Calu3 (cell line): ENCODE measurements at regions not wholly inside any gene's neighbourhood (a gene's known extent, or its start where the extent isn't known, plus 50 kb on each side); places are given as distances from the start of the nearest gene placed in this dataset.
"Not testable (repeated sequence)": the region's sequence is repeated elsewhere in the genome, so short reads cannot be mapped to it uniquely, and the experiment has no call there.

Experiments used
- BruUV-seq: library from RNA; stranded (reverse); fragments of 400-500 nt; replicated peaks from 2 replicates; lab custom pipeline; 2021; lab: Mats Ljungman, UMichigan
- CTCF ChIA-PET: fragments of 300-600 bp; sonication (Branson Sonifier 250); formaldehyde crosslinking; loops from one replicate; lab custom pipeline; 2022; ENCODE audit warnings: antibody characterized with exemption; lab: Charles Lee
- DNase-seq: peaks from one replicate; pipeline ENCODE4 v3.0.0; 2022
- H3K27ac Mint-ChIP-seq: one replicate; pipeline ENCODE4 v1.8.0; 2022; ENCODE audit warnings: mixed read lengths; ENCODE audit not compliant: unreplicated experiment
- H3K27me3 Mint-ChIP-seq: one replicate; pipeline ENCODE4 v1.8.0; 2022; ENCODE audit warnings: mixed read lengths; ENCODE audit not compliant: unreplicated experiment
- H3K36me3 Mint-ChIP-seq: one replicate; pipeline ENCODE4 v1.8.0; 2022; ENCODE audit warnings: mild to moderate bottlenecking, moderate library complexity, mixed read lengths; ENCODE audit not compliant: insufficient read depth, unreplicated experiment
- H3K4me1 Mint-ChIP-seq: one replicate; pipeline ENCODE4 v1.8.0; 2022; ENCODE audit warnings: mild to moderate bottlenecking, low read depth, mixed read lengths; ENCODE audit not compliant: unreplicated experiment
- H3K4me3 Mint-ChIP-seq: one replicate; pipeline ENCODE4 v1.8.0; 2022; ENCODE audit warnings: mild to moderate bottlenecking, low read depth, moderate library complexity, mixed read lengths; ENCODE audit not compliant: unreplicated experiment
- H3K9me3 Mint-ChIP-seq: one replicate; pipeline ENCODE4 v1.8.0; 2022; ENCODE audit warnings: low read depth, mixed read lengths; ENCODE audit not compliant: unreplicated experiment
- intact Hi-C: fragments of 100-400 bp; cut with micrococcal nuclease; formaldehyde crosslinking; loops from one replicate; pipeline ENCODE4 v1.10.0; 2022; ENCODE audit not compliant: unreplicated experiment
- TF ChIP-seq, protein P1 (sequence below): fragments of 200-600 bp; IDR thresholded peaks from one replicate; pipeline ENCODE4 v1.8.0; 2022; ENCODE audit warnings: antibody characterized with exemption; ENCODE audit not compliant: unreplicated experiment

DNA sequence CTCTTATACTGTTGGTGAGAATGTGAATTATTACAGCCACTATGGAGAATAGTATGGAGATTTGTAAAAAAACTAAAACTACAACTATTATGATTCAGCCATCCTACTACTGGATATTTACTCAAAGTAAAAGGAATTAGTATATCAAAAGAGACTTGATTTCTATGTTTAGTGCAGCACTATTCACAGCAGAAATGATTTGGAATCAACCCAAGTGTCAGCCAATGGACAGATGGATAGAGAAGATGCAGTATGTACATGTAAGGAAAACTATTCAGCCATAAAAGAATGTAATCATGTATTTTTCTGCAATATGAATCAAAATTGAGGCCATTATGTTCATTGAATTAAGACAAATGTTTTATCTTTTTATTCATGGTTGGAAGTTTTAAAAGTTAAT lies 1705.5 kb downstream of the SLITRK1 start:
- Mint-ChIP-seq H3K36me3 (no peaks in the 10 kb centered on the region), H3K27me3 (no peaks in the 10 kb centered on the region), H3K4me1 (no peaks in the 10 kb centered on the region), H3K27ac (no peak overlapping the region), H3K9me3 (no peaks in the 10 kb centered on the region), H3K4me3 (no peak overlapping the region)
- no TSS peak for BruUV-seq
- no peak for DNase-seq
- intact Hi-C loops = no loop called here
- TF ChIP-seq, protein P1, sequence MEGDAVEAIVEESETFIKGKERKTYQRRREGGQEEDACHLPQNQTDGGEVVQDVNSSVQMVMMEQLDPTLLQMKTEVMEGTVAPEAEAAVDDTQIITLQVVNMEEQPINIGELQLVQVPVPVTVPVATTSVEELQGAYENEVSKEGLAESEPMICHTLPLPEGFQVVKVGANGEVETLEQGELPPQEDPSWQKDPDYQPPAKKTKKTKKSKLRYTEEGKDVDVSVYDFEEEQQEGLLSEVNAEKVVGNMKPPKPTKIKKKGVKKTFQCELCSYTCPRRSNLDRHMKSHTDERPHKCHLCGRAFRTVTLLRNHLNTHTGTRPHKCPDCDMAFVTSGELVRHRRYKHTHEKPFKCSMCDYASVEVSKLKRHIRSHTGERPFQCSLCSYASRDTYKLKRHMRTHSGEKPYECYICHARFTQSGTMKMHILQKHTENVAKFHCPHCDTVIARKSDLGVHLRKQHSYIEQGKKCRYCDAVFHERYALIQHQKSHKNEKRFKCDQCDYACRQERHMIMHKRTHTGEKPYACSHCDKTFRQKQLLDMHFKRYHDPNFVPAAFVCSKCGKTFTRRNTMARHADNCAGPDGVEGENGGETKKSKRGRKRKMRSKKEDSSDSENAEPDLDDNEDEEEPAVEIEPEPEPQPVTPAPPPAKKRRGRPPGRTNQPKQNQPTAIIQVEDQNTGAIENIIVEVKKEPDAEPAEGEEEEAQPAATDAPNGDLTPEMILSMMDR = no peak
- CTCF ChIA-PET = no interaction called here

DNA sequence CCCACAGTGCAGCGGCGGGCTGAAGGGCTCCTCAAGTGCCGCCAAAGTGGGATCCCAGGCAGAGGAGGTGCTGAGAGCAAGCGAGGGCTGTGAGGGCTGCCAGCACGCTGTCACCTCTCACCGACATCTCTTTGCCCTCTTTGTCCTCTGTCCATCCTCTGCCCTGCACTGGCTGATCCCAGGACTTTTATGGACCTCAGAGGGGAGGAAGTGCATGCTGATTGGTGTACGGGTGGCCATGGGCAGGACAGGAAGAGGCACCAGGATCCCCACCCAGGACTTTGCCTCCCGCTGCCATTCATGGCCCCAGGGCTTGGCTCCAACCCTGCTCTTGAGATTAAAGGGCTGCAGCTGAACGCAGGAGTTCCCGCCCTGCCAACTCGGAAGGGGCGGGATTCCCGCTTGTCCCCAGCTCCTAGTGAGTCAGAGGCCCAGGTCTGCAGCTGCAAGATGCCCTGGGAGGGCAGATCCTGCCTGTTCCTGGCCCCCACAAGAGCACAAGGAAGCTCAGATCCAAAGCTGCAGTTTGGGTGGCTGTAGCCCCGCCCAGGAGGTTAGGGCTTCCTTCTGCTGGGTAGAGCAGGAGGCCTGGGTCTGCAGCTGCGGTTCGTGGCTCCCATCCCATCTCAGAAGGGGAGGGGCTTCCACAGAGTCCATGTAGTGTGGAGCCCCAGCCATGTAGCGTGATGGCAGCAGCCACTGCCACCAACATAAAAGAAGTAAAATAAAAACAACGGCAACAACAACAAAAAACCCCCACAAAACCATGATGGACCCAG lies 1716.7 kb downstream of the SLITRK1 start:
- Mint-ChIP-seq H3K27me3 (no peaks in the 10 kb centered on the region), H3K4me1 (no peaks in the 10 kb centered on the region), H3K9me3 (peaks cover 2% of the 10 kb centered on the region), H3K36me3 (no peaks in the 10 kb centered on the region), H3K4me3 (no peak overlapping the region), H3K27ac (no peak overlapping the region)
- TF ChIP-seq, protein P1 = no peak
- DNase-seq = no peak
- intact Hi-C loops = no loop called here
- CTCF ChIA-PET = no interaction called here
- BruUV-seq = no TSS peak

DNA sequence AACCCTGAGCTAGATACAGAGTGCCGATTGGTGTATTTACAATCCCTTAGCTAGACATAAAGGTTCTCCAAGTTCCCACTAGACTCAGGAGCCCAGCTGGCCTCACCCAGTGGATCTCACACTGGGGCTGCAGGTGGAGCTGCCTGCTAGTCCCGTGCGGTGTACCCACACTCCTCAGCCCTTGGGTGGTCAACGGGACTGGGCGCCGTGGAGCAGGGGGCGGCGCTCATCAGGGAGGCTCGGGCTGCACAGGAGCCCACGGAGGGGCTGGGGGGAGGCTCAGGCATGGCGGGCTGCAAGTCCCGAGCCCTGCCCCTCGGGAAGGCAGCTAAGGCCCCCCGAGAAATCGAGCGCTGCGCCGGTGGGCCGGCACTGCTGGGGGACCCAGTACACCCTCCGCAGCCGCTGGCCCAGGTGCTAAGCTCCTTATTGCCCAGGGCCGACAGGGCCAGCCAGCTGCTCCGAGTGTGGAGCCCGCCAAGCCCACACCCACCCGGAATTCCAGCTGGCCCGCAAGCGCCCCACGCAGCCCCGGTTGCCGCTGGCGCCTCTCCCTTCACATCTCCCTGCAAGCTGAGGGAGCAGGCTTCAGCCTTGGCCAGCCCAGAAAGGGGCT lies 1717.4 kb downstream of the SLITRK1 start:
- H3K27ac Mint-ChIP-seq, BruUV-seq: not testable (repeated sequence)

DNA sequence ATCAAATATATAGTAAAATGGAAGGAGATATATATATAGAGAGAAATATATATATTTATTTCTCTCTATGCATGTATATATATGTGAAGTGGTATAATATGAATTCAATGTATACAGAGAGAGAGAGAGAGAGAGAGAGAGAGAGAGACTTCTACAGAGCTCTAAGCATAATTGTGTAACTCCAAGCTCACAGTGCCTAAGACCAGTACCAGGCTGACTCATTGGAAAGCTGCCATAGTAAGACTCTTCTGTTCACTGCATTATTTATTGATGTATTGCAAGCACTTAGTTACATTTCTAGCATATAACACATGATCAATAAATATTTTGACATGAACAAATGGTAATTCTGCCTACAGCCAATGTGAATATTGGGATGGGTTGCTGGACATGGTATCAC lies 1734.7 kb downstream of the SLITRK1 start:
- Mint-ChIP-seq H3K27ac (no peak overlapping the region), H3K4me3 (no peak overlapping the region), H3K4me1 (no peaks in the 10 kb centered on the region), H3K9me3 (no peaks in the 10 kb centered on the region), H3K36me3 (no peaks in the 10 kb centered on the region), H3K27me3 (no peaks in the 10 kb centered on the region)
- TF ChIP-seq, protein P1 = no peak
- intact Hi-C loops = no loop called here
- no TSS peak for BruUV-seq
- CTCF ChIA-PET = no interaction called here
- no peak for DNase-seq

More for the DNA sequence above, 1717.4 kb downstream of the SLITRK1 start:
- DNase-seq, H3K27me3 Mint-ChIP-seq, H3K4me3 Mint-ChIP-seq, intact Hi-C loops, H3K9me3 Mint-ChIP-seq, H3K36me3 Mint-ChIP-seq, CTCF ChIA-PET, H3K4me1 Mint-ChIP-seq: not testable (repeated sequence)

DNA sequence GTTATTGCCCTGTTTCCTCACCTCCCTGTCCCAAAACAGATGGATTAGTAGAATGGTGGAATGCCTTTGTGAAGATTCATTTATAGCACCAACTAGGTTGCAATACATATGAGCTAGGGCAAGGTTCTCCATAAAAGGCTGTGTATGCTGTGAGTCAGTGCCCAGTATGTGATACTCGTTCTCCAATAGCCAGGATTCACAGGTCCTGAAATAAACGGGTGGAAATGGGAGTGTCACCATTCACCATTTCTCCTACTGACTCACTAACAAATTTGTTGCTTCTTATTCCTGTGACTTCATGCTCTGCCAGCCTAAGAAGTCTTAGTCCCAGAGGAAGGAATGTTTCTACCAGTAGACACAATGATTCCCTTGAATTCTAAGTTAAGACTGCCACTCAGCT lies 1745.4 kb downstream of the SLITRK1 start:
- H3K9me3 Mint-ChIP-seq = no peaks in the 10 kb centered on the region
- TF ChIP-seq, protein P1 = no peak
- CTCF ChIA-PET = no interaction called here
- H3K27me3 Mint-ChIP-seq = no peaks in the 10 kb centered on the region
- no TSS peak for BruUV-seq
- H3K36me3 Mint-ChIP-seq = no peaks in the 10 kb centered on the region
- no peaks in the 10 kb centered on the region for H3K4me1 Mint-ChIP-seq
- no peak for DNase-seq
- no peak overlapping the region for H3K27ac Mint-ChIP-seq
- intact Hi-C loops = no loop called here
- no peak overlapping the region for H3K4me3 Mint-ChIP-seq
